Fibroblast of skin of right biceps (primary cell): ENCODE measurements at regions not wholly inside any gene's neighbourhood (a gene's known extent, or its start where the extent isn't known, plus 50 kb on each side); places are given as distances from the start of the nearest gene placed in this dataset.
"Not testable (repeated sequence)": the region's sequence is repeated elsewhere in the genome, so short reads cannot be mapped to it uniquely, and the experiment has no call there.

ENCODE experiments used
- DNase-seq: peaks from one replicate; pipeline ENCODE4 v3.0.0-alpha.2; 2013

DNA sequence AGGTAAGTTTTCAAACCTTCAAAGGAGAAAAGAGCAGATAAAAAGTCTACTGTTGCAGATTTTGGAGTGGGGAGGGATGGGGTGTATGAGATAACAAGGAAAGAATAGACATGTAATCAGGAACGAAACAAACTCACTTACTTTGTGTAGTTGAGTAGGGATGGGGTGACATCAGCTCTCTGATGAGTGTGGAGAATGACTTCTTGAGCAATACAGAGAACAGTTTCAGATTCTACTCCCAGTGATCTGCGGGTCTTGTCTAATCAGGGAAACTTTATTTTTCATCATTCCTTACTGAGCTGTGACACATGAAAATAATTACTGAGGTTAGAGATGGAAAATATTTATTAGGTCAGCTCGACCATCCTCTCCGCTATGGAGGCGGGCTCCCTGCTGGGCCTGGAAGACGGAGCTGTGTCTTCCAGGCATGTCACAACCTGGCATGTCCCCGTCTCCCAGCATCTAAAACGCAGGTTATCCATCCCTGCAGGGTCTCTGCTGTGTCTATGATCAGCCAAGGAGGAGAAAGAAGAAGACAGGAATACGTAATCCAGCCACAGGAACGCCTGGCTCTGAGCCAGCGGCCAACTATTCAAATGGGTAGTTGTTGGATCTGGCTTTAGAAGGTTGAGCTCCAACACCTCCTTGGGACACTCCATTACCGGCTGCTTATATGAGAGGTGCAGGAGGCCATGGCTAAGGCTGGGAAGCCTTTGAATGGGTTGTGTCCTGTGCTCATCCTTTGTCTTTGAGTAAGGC, 99.0 kb upstream of the SATB2 start:
- DNase-seq = no peak

DNA sequence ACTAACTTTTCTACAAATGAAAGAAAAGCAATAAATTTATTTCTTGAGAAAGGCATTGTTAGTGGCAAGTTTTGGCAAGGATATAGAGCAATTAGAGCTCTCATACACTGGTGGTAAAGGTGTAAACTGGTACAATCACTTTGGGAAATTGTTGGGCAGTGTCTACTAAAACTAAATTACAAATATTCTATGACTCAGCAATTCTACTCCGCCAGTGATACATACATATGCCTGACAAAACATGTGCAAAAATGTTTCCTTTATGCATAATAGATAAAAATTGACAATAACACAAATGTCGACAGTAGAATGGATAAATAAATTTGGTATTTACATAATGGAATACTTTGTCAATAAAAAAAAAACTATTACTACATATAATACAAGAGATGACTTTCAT, 96.3 kb upstream of the SATB2 start:
- no peak for DNase-seq

DNA sequence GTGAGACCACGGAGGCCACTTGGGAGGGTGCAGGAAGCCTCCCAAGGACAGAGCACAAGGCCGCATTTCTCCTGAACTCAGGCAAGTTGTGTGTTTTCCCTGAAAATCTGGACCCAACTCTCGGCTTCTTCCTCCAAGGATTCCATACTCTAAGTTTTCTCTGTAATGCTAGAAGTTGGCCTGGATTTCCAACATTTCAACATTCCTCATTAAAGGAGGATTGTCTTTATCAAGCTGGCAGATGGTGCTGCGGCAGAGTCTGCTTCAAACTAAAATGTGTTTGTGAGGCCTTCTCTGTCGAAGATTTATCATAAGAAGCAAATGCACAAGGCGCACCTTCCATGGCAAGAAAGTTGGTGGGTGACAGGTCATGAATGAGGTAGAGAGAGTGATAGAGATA, 94.4 kb upstream of the SATB2 start:
- DNase-seq = no peak

DNA sequence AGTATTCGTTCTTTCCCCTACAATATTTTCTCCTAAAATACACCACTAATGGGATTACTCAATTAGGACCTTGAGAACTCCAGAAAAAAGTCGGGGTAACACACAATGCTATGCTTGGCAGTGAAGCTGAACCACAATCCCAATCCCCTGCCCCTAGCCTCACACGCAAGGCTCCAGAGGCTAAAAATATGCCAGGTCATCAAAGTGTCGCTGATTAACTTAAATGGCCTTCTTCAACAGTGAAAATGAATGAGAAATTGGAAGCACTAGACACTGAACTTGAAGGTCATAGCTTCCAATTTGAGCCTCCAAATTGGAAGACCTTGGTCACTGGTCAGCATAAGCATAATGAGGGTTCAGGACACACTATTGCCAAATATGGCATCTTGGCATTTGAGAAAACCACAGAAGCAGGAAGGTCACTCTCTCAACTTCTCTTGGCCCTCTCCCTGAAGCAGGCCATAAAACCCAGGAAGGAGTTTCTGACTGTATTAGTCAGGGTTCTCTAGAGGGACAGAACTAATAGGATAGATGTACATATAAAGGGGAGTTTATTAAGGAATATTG, 86.0 kb upstream of the SATB2 start:
- DNase-seq = no peak

DNA sequence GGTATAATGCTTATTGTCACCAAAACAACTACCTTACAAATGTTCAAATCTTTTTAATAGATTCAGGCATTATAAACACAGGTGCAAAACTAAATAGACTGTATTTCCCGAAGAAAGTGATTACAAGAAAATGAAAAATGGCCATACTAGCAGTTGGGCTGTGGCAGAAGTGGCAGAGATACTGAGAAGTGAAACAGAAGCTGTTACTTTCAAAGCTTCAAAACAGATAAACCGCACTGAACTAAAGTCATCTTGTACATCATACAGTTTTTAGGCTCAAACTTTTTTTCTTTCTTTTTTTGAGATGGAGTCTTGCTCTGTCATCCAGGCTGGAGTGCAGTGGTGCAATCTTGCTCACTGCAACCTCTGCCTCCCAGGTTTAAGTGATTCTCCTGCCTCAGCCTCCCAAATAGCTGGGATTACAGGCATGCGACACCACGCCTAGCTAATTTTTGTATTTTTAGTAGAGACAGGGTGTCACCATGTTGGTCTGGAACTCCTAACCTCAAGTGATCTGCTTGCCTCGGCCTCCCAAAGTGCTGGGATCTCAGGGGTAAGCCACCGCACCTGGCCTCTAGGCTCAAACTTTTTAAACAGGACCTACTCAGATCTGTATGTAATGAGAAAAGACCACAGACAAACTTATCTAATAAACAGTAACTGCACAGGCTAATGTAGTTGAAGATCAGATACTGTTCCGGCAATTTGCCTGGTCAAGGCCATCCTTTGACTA, 77.9 kb upstream of the SATB2 start:
- no peak for DNase-seq

DNA sequence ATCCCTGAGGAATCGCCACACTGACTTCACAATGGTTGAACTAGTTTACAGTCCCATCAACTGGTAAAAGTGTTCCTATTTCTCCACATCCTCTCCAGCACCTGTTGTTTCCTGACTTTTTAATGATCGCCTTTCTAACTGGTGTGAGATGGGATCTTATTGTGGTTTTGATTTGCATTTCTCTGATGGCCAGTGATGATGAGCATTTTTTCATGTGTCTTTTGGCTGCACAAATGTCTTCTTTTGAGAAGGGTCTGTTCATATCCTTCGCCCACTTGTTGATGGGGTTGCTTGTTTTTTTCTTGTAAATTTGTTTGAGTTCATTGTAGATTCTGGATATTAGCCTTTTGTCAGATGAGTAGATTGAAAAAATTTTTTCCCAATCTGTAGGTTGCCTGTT, 76.1 kb upstream of the SATB2 start:
- DNase-seq = not testable (repeated sequence)

DNA sequence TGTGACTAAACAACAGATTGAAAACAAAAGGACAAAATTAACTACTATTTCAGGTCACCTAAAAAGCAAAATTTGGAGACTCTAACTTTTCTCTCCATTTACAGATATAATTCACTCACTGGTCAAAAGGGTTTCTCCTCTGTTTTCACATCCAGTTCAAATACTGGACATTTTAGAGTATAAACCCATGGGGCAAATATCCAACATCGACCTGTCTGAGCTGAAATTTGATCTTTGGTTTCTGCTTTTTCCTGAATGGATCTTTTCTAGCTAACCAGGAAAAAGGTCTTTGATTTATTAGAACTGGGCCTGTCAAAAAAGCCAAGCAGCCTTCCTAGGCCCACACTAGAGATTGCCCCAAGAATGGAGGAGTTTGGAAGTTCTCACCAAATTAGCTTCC, 69.3 kb upstream of the SATB2 start:
- DNase-seq = no peak

DNA sequence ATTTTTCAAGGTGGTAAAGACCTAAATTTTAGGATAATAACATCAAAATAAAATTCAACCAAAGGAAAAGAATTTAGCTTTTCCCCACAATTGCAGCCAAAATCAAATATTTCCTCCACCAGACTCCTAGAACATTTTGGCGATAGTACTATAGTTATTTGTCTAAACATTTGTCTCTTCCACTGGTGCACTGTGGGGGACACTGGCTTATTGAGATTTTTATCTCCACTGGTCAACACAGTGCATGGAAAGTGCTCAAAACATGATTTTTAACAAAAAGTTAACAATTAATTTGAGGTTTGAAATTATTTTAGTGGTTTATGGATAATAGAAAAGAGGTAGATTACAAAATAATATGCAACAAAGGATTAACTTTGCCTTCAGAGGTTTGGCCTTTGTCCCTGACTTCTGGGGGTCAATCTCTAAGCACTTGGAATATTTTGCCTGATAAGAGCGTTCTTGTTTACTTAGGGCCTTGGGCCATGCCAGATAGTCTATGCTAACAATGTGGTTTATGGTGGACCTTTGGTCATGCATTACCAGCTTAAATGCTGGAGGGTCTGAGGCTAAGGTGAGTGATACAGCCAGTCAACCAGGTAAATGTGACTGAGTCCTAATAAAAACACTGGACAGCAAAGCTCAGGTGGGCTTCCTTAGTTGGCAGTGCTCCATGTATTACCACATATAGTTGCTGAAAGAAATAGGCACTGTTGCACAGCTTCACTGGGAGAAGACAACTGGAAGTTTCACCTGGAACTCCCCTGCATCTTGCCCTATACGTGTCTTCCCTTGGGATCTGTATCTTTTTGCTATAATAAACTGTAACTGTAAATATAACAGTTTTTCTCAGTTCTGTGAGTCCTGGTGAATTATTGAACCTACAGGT, 67.2 kb upstream of the SATB2 start:
- no peak for DNase-seq

DNA sequence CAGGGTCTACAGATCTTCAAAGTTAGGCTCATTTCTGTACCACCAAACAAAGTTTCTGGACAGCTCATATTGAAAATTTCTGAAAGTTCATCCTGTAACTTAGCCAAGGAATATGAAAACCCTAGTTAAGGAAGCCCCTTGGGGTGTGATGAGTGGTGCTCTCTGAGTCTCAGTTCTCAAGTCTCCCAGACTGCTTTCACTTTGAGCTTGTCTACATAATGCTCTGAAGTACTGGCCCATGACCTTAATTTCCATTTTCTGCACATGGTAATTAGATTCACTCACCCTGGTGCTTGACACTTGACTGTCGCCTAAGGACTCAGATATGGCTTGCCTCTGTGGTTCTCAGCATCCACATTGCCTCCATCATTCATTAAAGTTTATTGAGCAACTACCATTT, 51.7 kb upstream of the SATB2 start:
- no peak for DNase-seq
